SU-DHL-6 (cell line): ENCODE measurements at regions not wholly inside any gene's neighbourhood (a gene's known extent, or its start where the extent isn't known, plus 50 kb on each side); places are given as distances from the start of the nearest gene placed in this dataset.

Experiments
- H2AFZ ChIP-seq: fragments of 200-600 bp; sonication (generic); 2 replicates; pipeline ENCODE4 v1.6.1; 2014; ENCODE audit warnings: low read depth, mild to moderate bottlenecking, moderate library complexity, mixed read lengths, antibody characterized with exemption, low read length; ENCODE audit not compliant: severe bottlenecking
- H3F3A ChIP-seq: fragments of 200-600 bp; shearing (Covaris generic); 2 replicates; pipeline ENCODE4 v1.6.0; 2016; ENCODE audit warnings: antibody characterized with exemption, mild to moderate bottlenecking; ENCODE audit not compliant: insufficient read depth
- H3K27ac ChIP-seq: fragments of 200-600 bp; sonication (generic); 2 replicates; pipeline ENCODE4 v1.5.1; 2016; ENCODE audit warnings: low read depth, mild to moderate bottlenecking, low read length, moderate library complexity, mixed read lengths
- H3K27me3 ChIP-seq: fragments of 200-600 bp; sonication (generic), shearing (Covaris generic); 2 replicates; pipeline ENCODE4 v1.6.0; 2014; ENCODE audit warnings: mild to moderate bottlenecking, low read length
- H3K36me3 ChIP-seq: fragments of 200-600 bp; sonication (generic); 2 replicates; pipeline ENCODE4 v1.6.1; 2014; ENCODE audit warnings: mild to moderate bottlenecking, low read length, mixed read lengths
- H3K4me2 ChIP-seq: fragments of 300-600, 200-600 bp; shearing (Covaris generic), sonication (generic); 2 replicates; pipeline ENCODE4 v1.6.0; 2014; ENCODE audit warnings: low read length, low read depth, mild to moderate bottlenecking; ENCODE audit not compliant: poor library complexity, severe bottlenecking
- H3K4me3 ChIP-seq: fragments of 200-600 bp; sonication (generic); 2 replicates; pipeline ENCODE4 v1.5.1; 2014; ENCODE audit warnings: antibody characterized with exemption, low read length, mild to moderate bottlenecking, mixed read lengths; ENCODE audit not compliant: insufficient read depth, poor library complexity, severe bottlenecking
- H3K79me2 ChIP-seq: fragments of 200-600 bp; sonication (generic); 2 replicates; pipeline ENCODE4 v1.6.1; 2014; ENCODE audit warnings: mild to moderate bottlenecking, low read length, moderate library complexity; ENCODE audit not compliant: insufficient read depth
- H3K9ac ChIP-seq: fragments of 200-600 bp; sonication (generic); 2 replicates; pipeline ENCODE4 v1.7.0; 2014; ENCODE audit warnings: mild to moderate bottlenecking, low read length
- H3K9me2 ChIP-seq: fragments of 200-600 bp; sonication (generic); replicated peaks from 2 replicates; pipeline ENCODE4 v1.6.1; 2014; ENCODE audit warnings: low read length; ENCODE audit not compliant: insufficient read depth
- H3K9me3 ChIP-seq: fragments of 200-600 bp; sonication (generic); 2 replicates; pipeline ENCODE4 v1.6.1; 2014; ENCODE audit warnings: low read length, mixed read lengths; ENCODE audit not compliant: insufficient read depth
- H4K20me1 ChIP-seq: fragments of 200-600 bp; sonication (generic); 2 replicates; pipeline ENCODE4 v1.6.1; 2014; ENCODE audit warnings: low read depth, mild to moderate bottlenecking, antibody characterized with exemption, low read length, moderate library complexity, mixed read lengths
- EZH2phosphoT487 ChIP-seq: fragments of 200-600 bp; sonication (generic), shearing (Covaris generic); conservative IDR thresholded peaks from 2 replicates; pipeline ENCODE4 v1.6.1; 2018; ENCODE audit warnings: mild to moderate bottlenecking, antibody characterized with exemption, low read length, moderate library complexity, mixed read lengths
- TF ChIP-seq, protein P1 (sequence below): fragments of 200-600 bp; sonication (generic); IDR thresholded peaks from one replicate; pipeline ENCODE4 v1.5.1; 2017; ENCODE audit warnings: antibody characterized with exemption, mild to moderate bottlenecking, low read length, moderate library complexity; ENCODE audit not compliant: insufficient read depth, poor library complexity, severe bottlenecking

DNA sequence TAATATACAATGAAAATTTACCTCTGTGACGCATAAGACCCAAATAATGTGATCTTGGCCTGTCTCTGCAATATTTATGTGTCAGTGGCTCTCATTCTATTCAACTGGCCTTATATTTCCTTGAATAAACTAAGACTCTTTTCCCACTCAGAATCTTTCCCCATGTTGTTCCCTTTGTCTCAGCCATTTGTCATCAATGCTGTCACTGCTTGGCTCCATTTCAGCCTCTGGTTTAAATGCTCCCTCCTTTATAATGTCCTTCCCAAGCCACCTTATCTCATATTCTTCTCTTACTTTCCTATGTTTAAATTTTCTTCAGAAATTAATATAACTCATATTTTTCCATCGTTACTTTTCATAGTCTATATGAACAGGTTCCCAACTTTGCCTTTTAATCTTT lies 158.3 kb upstream of the DTNA start:
- no peaks in the 10 kb centered on the region for H3K79me2 ChIP-seq
- no peak overlapping the region for H3K27ac ChIP-seq
- no peaks in the 10 kb centered on the region for H4K20me1 ChIP-seq
- H3K4me2 ChIP-seq: no peak overlapping the region
- TF ChIP-seq, protein P1, sequence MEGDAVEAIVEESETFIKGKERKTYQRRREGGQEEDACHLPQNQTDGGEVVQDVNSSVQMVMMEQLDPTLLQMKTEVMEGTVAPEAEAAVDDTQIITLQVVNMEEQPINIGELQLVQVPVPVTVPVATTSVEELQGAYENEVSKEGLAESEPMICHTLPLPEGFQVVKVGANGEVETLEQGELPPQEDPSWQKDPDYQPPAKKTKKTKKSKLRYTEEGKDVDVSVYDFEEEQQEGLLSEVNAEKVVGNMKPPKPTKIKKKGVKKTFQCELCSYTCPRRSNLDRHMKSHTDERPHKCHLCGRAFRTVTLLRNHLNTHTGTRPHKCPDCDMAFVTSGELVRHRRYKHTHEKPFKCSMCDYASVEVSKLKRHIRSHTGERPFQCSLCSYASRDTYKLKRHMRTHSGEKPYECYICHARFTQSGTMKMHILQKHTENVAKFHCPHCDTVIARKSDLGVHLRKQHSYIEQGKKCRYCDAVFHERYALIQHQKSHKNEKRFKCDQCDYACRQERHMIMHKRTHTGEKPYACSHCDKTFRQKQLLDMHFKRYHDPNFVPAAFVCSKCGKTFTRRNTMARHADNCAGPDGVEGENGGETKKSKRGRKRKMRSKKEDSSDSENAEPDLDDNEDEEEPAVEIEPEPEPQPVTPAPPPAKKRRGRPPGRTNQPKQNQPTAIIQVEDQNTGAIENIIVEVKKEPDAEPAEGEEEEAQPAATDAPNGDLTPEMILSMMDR: no peak
- no peak for TF ChIP-seq EZH2phosphoT487
- H3K27me3 ChIP-seq: no peaks in the 10 kb centered on the region
- no peak overlapping the region for H3K9ac ChIP-seq
- H3K4me3 ChIP-seq: no peak overlapping the region
- H3K9me3 ChIP-seq: no peaks in the 10 kb centered on the region
- H3K36me3 ChIP-seq: no peaks in the 10 kb centered on the region
- H3K9me2 ChIP-seq: no peaks in the 10 kb centered on the region
- H3F3A ChIP-seq: no peaks in the 10 kb centered on the region
- no peak overlapping the region for H2AFZ ChIP-seq

DNA sequence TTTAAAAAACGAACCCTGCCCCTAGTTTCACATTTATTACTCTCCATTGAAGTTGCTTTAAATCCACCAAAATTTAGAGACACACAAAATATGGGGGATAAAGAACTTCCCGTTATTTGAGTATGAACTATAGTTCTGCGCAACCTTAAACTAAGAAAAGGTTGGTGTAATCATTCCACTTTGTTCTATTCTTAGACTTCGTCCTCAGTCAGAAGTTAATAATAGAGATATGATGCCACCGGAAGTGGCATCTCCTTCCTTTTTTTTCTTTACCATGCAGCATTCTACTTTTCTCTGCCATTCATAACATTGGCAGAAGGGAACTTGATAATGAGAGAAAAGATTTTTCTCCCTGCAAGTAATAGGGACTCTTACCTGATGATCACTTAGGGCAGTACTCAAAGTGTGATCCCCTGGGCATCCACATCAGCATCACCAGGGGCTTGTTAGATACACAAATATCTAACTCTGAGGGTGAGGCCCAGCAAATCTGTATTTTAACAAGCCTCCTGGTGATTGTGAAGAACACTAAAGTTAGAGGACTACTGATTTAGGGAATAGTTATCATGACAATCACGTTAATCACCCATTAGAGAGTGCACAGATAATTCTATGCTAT lies 147.7 kb upstream of the DTNA start:
- Histone ChIP-seq H3K4me2 (no peak overlapping the region), H3K79me2 (no peaks in the 10 kb centered on the region), H3K27ac (no peak overlapping the region), H3F3A (no peaks in the 10 kb centered on the region), H2AFZ (no peak overlapping the region), H3K9me3 (no peaks in the 10 kb centered on the region), H3K27me3 (no peaks in the 10 kb centered on the region), H3K36me3 (no peaks in the 10 kb centered on the region), H3K9me2 (no peaks in the 10 kb centered on the region), H3K4me3 (no peak overlapping the region), H4K20me1 (no peaks in the 10 kb centered on the region), H3K9ac (no peak overlapping the region)
- TF ChIP-seq EZH2phosphoT487: no peak
- TF ChIP-seq, protein P1: no peak

DNA sequence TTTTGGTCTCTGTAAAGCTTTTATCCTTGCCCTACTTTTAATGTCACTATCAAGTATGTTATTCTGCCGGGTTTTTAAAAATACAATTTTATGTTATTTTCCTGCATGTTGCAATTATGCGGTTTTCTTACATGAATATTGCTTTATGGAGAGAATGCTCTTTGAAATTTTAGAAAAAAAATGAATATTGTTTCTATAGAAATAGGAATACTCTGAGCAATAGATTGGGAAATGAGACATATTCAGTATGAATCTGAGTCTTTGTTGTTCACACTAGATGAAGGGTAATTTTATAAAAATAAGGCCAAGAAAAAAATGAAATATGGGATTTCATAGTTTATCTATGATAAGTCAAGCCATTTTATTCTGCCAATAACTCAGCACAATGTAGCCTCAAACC lies 142.2 kb upstream of the DTNA start:
- H3K27ac ChIP-seq: no peak overlapping the region
- no peaks in the 10 kb centered on the region for H3K9me3 ChIP-seq
- H3K27me3 ChIP-seq: no peaks in the 10 kb centered on the region
- no peaks in the 10 kb centered on the region for H4K20me1 ChIP-seq
- TF ChIP-seq, protein P1: no peak
- TF ChIP-seq EZH2phosphoT487: no peak
- no peak overlapping the region for H3K9ac ChIP-seq
- H3K79me2 ChIP-seq: no peaks in the 10 kb centered on the region
- H3K4me2 ChIP-seq: no peak overlapping the region
- H3F3A ChIP-seq: no peaks in the 10 kb centered on the region
- no peaks in the 10 kb centered on the region for H3K36me3 ChIP-seq
- no peak overlapping the region for H3K4me3 ChIP-seq
- no peak overlapping the region for H2AFZ ChIP-seq
- no peaks in the 10 kb centered on the region for H3K9me2 ChIP-seq
